PC-3 (cell line): ENCODE measurements at regions not wholly inside any gene's neighbourhood (a gene's known extent, or its start where the extent isn't known, plus 50 kb on each side); places are given as distances from the start of the nearest gene placed in this dataset.

ENCODE experiments used
- ATAC-seq: fragments of 200-7000 bp; cut with Tn5 transposase; 2 replicates; pipeline ENCODE4 v1.9.1; 2020; ENCODE audit warnings: mild to moderate bottlenecking, moderate library complexity
- BruUV-seq: library from RNA; stranded (reverse); fragments of 400-500 nt; replicated peaks from 2 replicates; lab custom pipeline; 2021; lab: Mats Ljungman, UMichigan
- CTCF ChIA-PET: fragments of 300-600 bp; sonication (Branson Sonifier 250); formaldehyde crosslinking; loops from one replicate; lab custom pipeline; 2022; ENCODE audit warnings: antibody characterized with exemption; lab: Charles Lee
- POLR2A ChIA-PET: fragments of 300-600 bp; sonication (Branson Sonifier 250); formaldehyde crosslinking; loops from one replicate; lab custom pipeline; 2022; ENCODE audit warnings: antibody characterized with exemption; ENCODE audit not compliant: unreplicated experiment; lab: Charles Lee
- DNase-seq: peaks from one replicate; pipeline ENCODE4 v3.0.0-alpha.2; 2015
- H2AFZ ChIP-seq: fragments of 300-600 bp; sonication (generic); 2 replicates; pipeline ENCODE4 v1.6.0; 2016; ENCODE audit warnings: antibody characterized with exemption, low read length
- H3F3A ChIP-seq: fragments of 300-600 bp; sonication (generic); one replicate; pipeline ENCODE4 v1.6.0; 2017; ENCODE audit warnings: antibody characterized with exemption, low read length, control low read depth, mild to moderate bottlenecking; ENCODE audit not compliant: unreplicated experiment
- H3K27ac ChIP-seq: fragments of 300-600 bp; sonication (generic); 2 replicates; pipeline ENCODE4 v1.5.1; 2016; ENCODE audit warnings: mild to moderate bottlenecking, low read length
- H3K27me3 ChIP-seq: fragments of 300-600 bp; sonication (generic); 2 replicates; pipeline ENCODE4 v1.6.1; 2016; ENCODE audit warnings: low read length, mixed read lengths
- H3K36me3 ChIP-seq: fragments of 300-600 bp; sonication (generic); 2 replicates; pipeline ENCODE4 v1.6.1; 2016; ENCODE audit warnings: low read depth, mixed run types, low read length, mixed read lengths
- H3K4me1 ChIP-seq: fragments of 300-600 bp; sonication (generic); 2 replicates; pipeline ENCODE4 v1.5.1; 2016; ENCODE audit warnings: low read length; ENCODE audit not compliant: insufficient read depth
- H3K4me2 ChIP-seq: fragments of 300-600 bp; sonication (generic); 2 replicates; pipeline ENCODE4 v1.6.0; 2016; ENCODE audit warnings: low read length
- H3K4me3 ChIP-seq: fragments of 300-600 bp; sonication (generic); 2 replicates; pipeline ENCODE4 v1.5.1; 2016; ENCODE audit warnings: mild to moderate bottlenecking, low read length, mixed read lengths
- H3K79me2 ChIP-seq: fragments of 300-600 bp; sonication (generic); 2 replicates; pipeline ENCODE4 v1.6.1; 2017; ENCODE audit warnings: low read length, mixed read lengths
- H3K9ac ChIP-seq: fragments of 300-600 bp; sonication (generic); 2 replicates; pipeline ENCODE4 v1.6.0; 2016; ENCODE audit warnings: mild to moderate bottlenecking, low read length
- H3K9me2 ChIP-seq: fragments of 300-600 bp; sonication (generic); replicated peaks from 2 replicates; pipeline ENCODE4 v1.6.1; 2016; ENCODE audit warnings: mixed run types, low read length, mixed read lengths
- H3K9me3 ChIP-seq: fragments of 300-600 bp; sonication (generic); 2 replicates; pipeline ENCODE4 v1.6.1; 2016; ENCODE audit warnings: low read length, mixed read lengths
- H4K20me1 ChIP-seq: fragments of 300-600 bp; sonication (generic); 2 replicates; pipeline ENCODE4 v1.6.1; 2016; ENCODE audit warnings: low read length, mixed read lengths
- EZH2 ChIP-seq: fragments of 300-600 bp; sonication (generic); IDR thresholded peaks from one replicate; pipeline ENCODE4 v1.6.1; 2017; ENCODE audit warnings: antibody characterized with exemption, mild to moderate bottlenecking, low read length; ENCODE audit not compliant: unreplicated experiment
- EZH2phosphoT487 ChIP-seq: fragments of 300-600 bp; sonication (generic); IDR thresholded peaks from 2 replicates; pipeline ENCODE4 v1.6.1; 2018; ENCODE audit warnings: mild to moderate bottlenecking, antibody characterized with exemption, low read length, borderline replicate concordance
- intact Hi-C: fragments of 100-400 bp; cut with micrococcal nuclease; formaldehyde crosslinking; loops from 2 replicates; pipeline ENCODE4 v1.9.0; 2023
- TF ChIP-seq, protein P1 (sequence below): fragments of 300-600 bp; sonication (generic); conservative IDR thresholded peaks from 2 replicates; pipeline ENCODE4 v1.5.1; 2017; ENCODE audit warnings: antibody characterized with exemption, low read depth, mild to moderate bottlenecking, low read length

DNA sequence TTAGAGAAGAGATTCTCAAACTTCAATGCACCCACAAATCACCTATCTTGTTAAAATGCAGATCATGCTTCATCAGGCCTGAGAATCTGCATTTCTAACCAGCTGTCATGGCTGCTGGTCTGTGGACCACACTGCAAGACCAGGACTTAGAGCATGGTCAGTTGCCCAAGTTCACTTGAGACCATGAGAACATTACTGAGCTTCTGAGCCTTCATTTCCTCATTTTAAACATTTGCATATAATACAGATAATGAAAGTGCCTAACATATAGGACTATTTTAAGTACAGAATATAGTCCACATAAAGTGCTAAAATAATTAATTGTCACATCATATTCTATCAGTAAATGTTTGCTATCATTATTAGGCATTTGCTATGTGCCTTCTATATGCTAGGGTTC is 260.8 kb upstream of the TNC start:
- Histone ChIP-seq H2AFZ (no peak overlapping the region), H4K20me1 (no peaks in the 10 kb centered on the region), H3K9me2 (no peaks in the 10 kb centered on the region), H3K9ac (no peak overlapping the region), H3K27me3 (no peaks in the 10 kb centered on the region), H3K79me2 (no peaks in the 10 kb centered on the region), H3K4me1 (peaks cover 6% of the 10 kb centered on the region), H3K36me3 (no peaks in the 10 kb centered on the region), H3K9me3 (no peaks in the 10 kb centered on the region), H3K27ac (no peak overlapping the region), H3K4me3 (no peak overlapping the region), H3K4me2 (no peak overlapping the region), H3F3A (peaks cover 4% of the 10 kb centered on the region)
- ChIA-PET POLR2A (no interaction called here), CTCF (no interaction called here)
- TF ChIP-seq EZH2: no peak
- TF ChIP-seq, protein P1, sequence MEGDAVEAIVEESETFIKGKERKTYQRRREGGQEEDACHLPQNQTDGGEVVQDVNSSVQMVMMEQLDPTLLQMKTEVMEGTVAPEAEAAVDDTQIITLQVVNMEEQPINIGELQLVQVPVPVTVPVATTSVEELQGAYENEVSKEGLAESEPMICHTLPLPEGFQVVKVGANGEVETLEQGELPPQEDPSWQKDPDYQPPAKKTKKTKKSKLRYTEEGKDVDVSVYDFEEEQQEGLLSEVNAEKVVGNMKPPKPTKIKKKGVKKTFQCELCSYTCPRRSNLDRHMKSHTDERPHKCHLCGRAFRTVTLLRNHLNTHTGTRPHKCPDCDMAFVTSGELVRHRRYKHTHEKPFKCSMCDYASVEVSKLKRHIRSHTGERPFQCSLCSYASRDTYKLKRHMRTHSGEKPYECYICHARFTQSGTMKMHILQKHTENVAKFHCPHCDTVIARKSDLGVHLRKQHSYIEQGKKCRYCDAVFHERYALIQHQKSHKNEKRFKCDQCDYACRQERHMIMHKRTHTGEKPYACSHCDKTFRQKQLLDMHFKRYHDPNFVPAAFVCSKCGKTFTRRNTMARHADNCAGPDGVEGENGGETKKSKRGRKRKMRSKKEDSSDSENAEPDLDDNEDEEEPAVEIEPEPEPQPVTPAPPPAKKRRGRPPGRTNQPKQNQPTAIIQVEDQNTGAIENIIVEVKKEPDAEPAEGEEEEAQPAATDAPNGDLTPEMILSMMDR: no peak
- TF ChIP-seq EZH2phosphoT487: no peak
- intact Hi-C loops: loop anchor here (10.0 kb wide), 2 partner anchors 116 to 264 kb away; partner anchors contain the start of gene TNC
- BruUV-seq: no TSS peak
- ATAC-seq (no peak), DNase-seq (no peak)

DNA sequence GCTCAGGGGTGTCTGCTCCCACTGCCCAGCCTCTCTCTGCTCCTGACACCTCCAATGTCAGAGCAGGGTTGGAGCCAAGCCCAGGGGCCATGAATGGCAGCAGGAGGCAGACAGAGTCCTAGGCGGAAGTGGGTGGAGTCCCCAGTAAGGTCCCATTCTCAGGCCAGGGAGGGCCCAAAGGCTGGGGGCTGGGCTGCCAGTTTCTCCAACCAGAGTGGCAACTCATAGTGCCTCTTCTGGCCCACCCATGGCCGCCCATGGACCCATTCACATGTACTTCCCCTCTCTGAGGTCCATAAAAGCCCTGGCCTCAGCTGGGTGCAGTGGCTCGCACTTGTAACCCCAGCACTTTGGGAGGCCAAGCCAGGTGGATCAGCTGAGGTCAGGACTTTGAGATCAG is 261.8 kb upstream of the TNC start:
- H2AFZ ChIP-seq: no peak overlapping the region
- no peak overlapping the region for H3K4me2 ChIP-seq
- H4K20me1 ChIP-seq: no peaks in the 10 kb centered on the region
- ATAC-seq (no peak), DNase-seq (no peak)
- intact Hi-C loops: loop anchor here (10.0 kb wide), 2 partner anchors 115 to 265 kb away; partner anchors contain the start of gene TNC
- POLR2A ChIA-PET: no interaction called here
- no peaks in the 10 kb centered on the region for H3K9me3 ChIP-seq
- no peaks in the 10 kb centered on the region for H3F3A ChIP-seq
- no TSS peak for BruUV-seq
- no peak overlapping the region for H3K9ac ChIP-seq
- H3K27me3 ChIP-seq: no peaks in the 10 kb centered on the region
- no peaks in the 10 kb centered on the region for H3K9me2 ChIP-seq
- H3K27ac ChIP-seq: no peak overlapping the region
- H3K79me2 ChIP-seq: no peaks in the 10 kb centered on the region
- no peak for TF ChIP-seq EZH2
- TF ChIP-seq EZH2phosphoT487: no peak
- TF ChIP-seq, protein P1: no peak
- CTCF ChIA-PET: no interaction called here
- no peaks in the 10 kb centered on the region for H3K36me3 ChIP-seq
- H3K4me3 ChIP-seq: no peak overlapping the region
- H3K4me1 ChIP-seq: no peaks in the 10 kb centered on the region

DNA sequence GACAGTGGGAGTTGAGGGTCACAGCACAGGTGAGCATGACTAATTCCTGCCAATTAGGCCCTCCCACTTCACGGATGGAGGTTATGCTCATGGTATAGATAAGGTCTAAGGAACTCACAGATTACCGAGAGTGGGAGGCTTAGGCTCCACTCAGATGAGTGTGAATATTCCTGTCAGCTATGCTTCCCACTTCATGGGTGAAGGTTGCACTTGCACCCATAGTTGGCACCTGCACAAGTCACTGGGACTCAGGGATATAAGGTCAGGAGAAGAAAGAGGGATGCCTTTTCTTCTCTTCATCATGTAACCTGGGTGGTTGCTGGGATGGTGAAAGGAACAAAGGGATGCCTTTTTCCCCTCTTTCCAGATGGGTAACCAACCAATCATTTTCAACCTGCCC is 264.9 kb upstream of the TNC start:
- Histone ChIP-seq H4K20me1 (no peaks in the 10 kb centered on the region), H3K79me2 (no peaks in the 10 kb centered on the region), H3K27me3 (no peaks in the 10 kb centered on the region), H3K9ac (no peak overlapping the region), H3K27ac (no peak overlapping the region), H3K9me3 (no peaks in the 10 kb centered on the region), H2AFZ (no peak overlapping the region), H3K4me1 (no peaks in the 10 kb centered on the region), H3K36me3 (no peaks in the 10 kb centered on the region), H3K4me2 (no peak overlapping the region), H3K4me3 (no peak overlapping the region), H3K9me2 (no peaks in the 10 kb centered on the region), H3F3A (no peaks in the 10 kb centered on the region)
- DNase-seq (no peak), ATAC-seq (no peak)
- intact Hi-C loops: no loop called here
- no peak for TF ChIP-seq EZH2
- TF ChIP-seq, protein P1: no peak
- ChIA-PET POLR2A (no interaction called here), CTCF (no interaction called here)
- BruUV-seq: no TSS peak
